K562 (cell line): ENCODE measurements at regions not wholly inside any gene's neighbourhood (a gene's known extent, or its start where the extent isn't known, plus 50 kb on each side); places are given as distances from the start of the nearest gene placed in this dataset.

Experiments used
- ATAC-seq: fragments of 200-7000 bp; cut with Tn5 transposase; 3 replicates; pipeline ENCODE4 v1.9.1; 2020; ENCODE audit warnings: moderate library complexity
- BruUV-seq: library from RNA; stranded (reverse); fragments of 400-500 nt; replicated peaks from 2 replicates; lab custom pipeline; 2021; lab: Mats Ljungman, UMichigan
- CTCF ChIA-PET: fragments of 300-600 bp; formaldehyde crosslinking; extraction: SDS; loops from one replicate; lab custom pipeline; 2021; ENCODE audit warnings: low intra/inter-chr PET ratio; lab: Yijun Ruan, JAX
- POLR2A ChIA-PET: fragments of 300-600, 350-650 bp; sonication (Branson Sonifier 250); formaldehyde crosslinking; extraction: SDS; loops from one replicate; lab custom pipeline; 2021; ENCODE audit warnings: antibody characterized with exemption, inconsistent platforms; lab: Yijun Ruan, JAX
- DNase-seq, 4 experiments: peaks; one replicate each; pipeline versions ENCODE4 v3.0.0 to v3.0.0-alpha.2; 2011 to 2018; ENCODE audit warnings: low spot score in 3 of 4, mixed read lengths in 3 of 4; ENCODE audit errors: extremely low read depth in 1 of 4
- FAIRE-seq: peaks from 2 replicates; lab custom pipeline; 2011; peaks lifted over from hg19 to GRCh38; lab: Jason Lieb, UNC
- H2AFZ ChIP-seq: 2 replicates; pipeline ENCODE4 v1.6.0; 2011; ENCODE audit warnings: low read depth, low read length, control low read depth, inconsistent platforms
- H3K27ac ChIP-seq: fragments of 200-600 bp; 3 replicates; pipeline ENCODE4 v1.8.0; 2011; ENCODE audit warnings: low read depth, mild to moderate bottlenecking, control low read depth, inconsistent platforms, low read length, moderate library complexity, mixed read lengths; ENCODE audit errors: extremely low read depth
- H3K27me3 ChIP-seq, 2 experiments: fragments of 300-600 bp in 1 of 2; 2 replicates in 1 of 2; 3 replicates in 1 of 2; pipeline versions ENCODE4 v1.6.0 to v1.8.0; 2011; ENCODE audit warnings: inconsistent platforms in 2 of 2, low read length in 2 of 2, mild to moderate bottlenecking in 1 of 2, mixed read lengths in 1 of 2, moderate library complexity in 1 of 2; ENCODE audit not compliant: control insufficient read depth in 2 of 2, insufficient read depth in 2 of 2
- H3K36me3 ChIP-seq: fragments of 300-600 bp; 3 replicates; pipeline ENCODE4 v1.8.0; 2011; ENCODE audit warnings: mild to moderate bottlenecking, low read length, inconsistent platforms; ENCODE audit not compliant: control insufficient read depth, insufficient read depth
- H3K4me1 ChIP-seq, 2 experiments: fragments of 200-600 bp in 1 of 2; replicated peaks in 1 of 2; 2 replicates in 1 of 2; 3 replicates in 1 of 2; pipeline versions ENCODE4 v1.5.1 to v1.8.0; 2011; ENCODE audit warnings: inconsistent platforms in 2 of 2, low read length in 2 of 2, mild to moderate bottlenecking in 1 of 2, mixed read lengths in 1 of 2, moderate library complexity in 1 of 2; ENCODE audit not compliant: control insufficient read depth in 2 of 2, insufficient read depth in 2 of 2
- H3K4me2 ChIP-seq: 2 replicates; pipeline ENCODE4 v1.6.1; 2011; ENCODE audit warnings: low read length, control low read depth, inconsistent platforms, mixed read lengths; ENCODE audit not compliant: insufficient read depth
- H3K4me3 ChIP-seq: fragments of 200-600 bp; sonication (generic), shearing (Covaris generic); 2 replicates; pipeline ENCODE4 v1.5.1; 2016; ENCODE audit warnings: control low read depth, inconsistent platforms
- H3K79me2 ChIP-seq: fragments of 200-600 bp; 3 replicates; pipeline ENCODE4 v1.8.0; 2011; ENCODE audit warnings: low read length, inconsistent platforms; ENCODE audit not compliant: control insufficient read depth, insufficient read depth
- H3K9ac ChIP-seq, 2 experiments: 2 replicates each; pipeline versions ENCODE4 v1.6.0 to v1.6.1; 2011; ENCODE audit warnings: low read depth in 2 of 2, low read length in 2 of 2, control low read depth in 1 of 2, inconsistent platforms in 1 of 2, mild to moderate bottlenecking in 1 of 2, mixed read lengths in 1 of 2; ENCODE audit not compliant: insufficient read depth in 1 of 2
- H3K9me1 ChIP-seq: one replicate; pipeline ENCODE4 v1.6.0; 2011; ENCODE audit warnings: inconsistent platforms, mild to moderate bottlenecking, low read length, moderate library complexity; ENCODE audit not compliant: control insufficient read depth, insufficient read depth
- H3K9me3 ChIP-seq: replicated peaks from 2 replicates; pipeline ENCODE4 v1.5.1; 2011; ENCODE audit warnings: low read depth, low read length, inconsistent platforms; ENCODE audit not compliant: control insufficient read depth, insufficient read depth
- H4K20me1 ChIP-seq: replicated peaks from 2 replicates; pipeline ENCODE4 v1.6.1; 2011; ENCODE audit warnings: low read length, inconsistent platforms, mixed read lengths; ENCODE audit not compliant: control insufficient read depth, insufficient read depth
- BRF1 ChIP-seq: IDR thresholded peaks from 3 replicates; pipeline ENCODE4 v1.6.1; 2011; ENCODE audit warnings: borderline replicate concordance, mild to moderate bottlenecking; ENCODE audit not compliant: insufficient read length; ENCODE audit errors: extremely low read depth
- CBX5 ChIP-seq: IDR thresholded peaks from 2 replicates; pipeline ENCODE4 v1.6.1; 2014; ENCODE audit warnings: low read depth, borderline replicate concordance
- MAFF ChIP-seq: IDR thresholded peaks from 2 replicates; pipeline ENCODE4 v1.6.1; 2012; ENCODE audit warnings: low read length, improper control_type of control experiment
- MAFK ChIP-seq: IDR thresholded peaks from 2 replicates; pipeline ENCODE4 v1.6.1; 2011; ENCODE audit warnings: low read length, improper control_type of control experiment
- NCOA4 ChIP-seq: fragments of 450-650 bp; IDR thresholded peaks from 2 replicates; pipeline ENCODE4 v1.6.1; 2018; ENCODE audit warnings: mild to moderate bottlenecking; ENCODE audit not compliant: partially characterized antibody
- NFE2L1 ChIP-seq: fragments of 450-650 bp; IDR thresholded peaks from 2 replicates; pipeline ENCODE4 v1.6.1; 2016; ENCODE audit warnings: missing genetic modification characterization, low read depth, mild to moderate bottlenecking, missing compliant biosample characterization, moderate library complexity, borderline replicate concordance
- RAD21 ChIP-seq, 2 experiments: fragments of 250-450 bp in 1 of 2; fragments of 450-650 bp in 1 of 2; sonication (Bioruptor Pico) in 1 of 2; formaldehyde crosslinking in 1 of 2; IDR thresholded peaks in 1 of 2; conservative IDR thresholded peaks in 1 of 2; 2 replicates each; pipeline versions ENCODE4 v1.4.0 to v1.8.0; 2020 to 2022; ENCODE audit warnings: mild to moderate bottlenecking in 2 of 2, moderate library complexity in 1 of 2
- ZNF695 ChIP-seq: fragments of 450-650 bp; formaldehyde crosslinking; IDR thresholded peaks from 2 replicates; pipeline ENCODE4 v1.4.0; 2020; ENCODE audit warnings: mild to moderate bottlenecking, moderate library complexity
- WGBS: fragments of 100-300 bp; shearing (Covaris generic); methylation state at CpG from one replicate; pipeline ENCODE4 v1.1.6; 2016; ENCODE audit warnings: low coverage, mixed read lengths; ENCODE audit not compliant: insufficient coverage; ENCODE audit errors: missing lambda C conversion rate; 5-methylcytosine and 5-hydroxymethylcytosine counted together
- in situ Hi-C: fragments of 300-500 bp; cut with MboI; formaldehyde crosslinking; loops from 4 replicates; pipeline ENCODE4 v1.15.0; 2018; ENCODE audit warnings: inconsistent platforms, mixed read lengths
- intact Hi-C: fragments of 100-400 bp; cut with micrococcal nuclease; formaldehyde crosslinking; loops from 2 replicates; pipeline ENCODE4 v1.14.2; 2022
- TF ChIP-seq, protein P1 (sequence below): fragments of 250-450 bp; sonication (Bioruptor Pico); IDR thresholded peaks from 2 replicates; pipeline ENCODE4 v1.4.0; 2020; ENCODE audit warnings: mild to moderate bottlenecking
- TF ChIP-seq, protein P2 (sequence below): fragments of 250-450 bp; sonication (Bioruptor Pico); IDR thresholded peaks from 2 replicates; pipeline ENCODE4 v1.4.0; 2020; ENCODE audit warnings: mild to moderate bottlenecking, moderate library complexity

DNA sequence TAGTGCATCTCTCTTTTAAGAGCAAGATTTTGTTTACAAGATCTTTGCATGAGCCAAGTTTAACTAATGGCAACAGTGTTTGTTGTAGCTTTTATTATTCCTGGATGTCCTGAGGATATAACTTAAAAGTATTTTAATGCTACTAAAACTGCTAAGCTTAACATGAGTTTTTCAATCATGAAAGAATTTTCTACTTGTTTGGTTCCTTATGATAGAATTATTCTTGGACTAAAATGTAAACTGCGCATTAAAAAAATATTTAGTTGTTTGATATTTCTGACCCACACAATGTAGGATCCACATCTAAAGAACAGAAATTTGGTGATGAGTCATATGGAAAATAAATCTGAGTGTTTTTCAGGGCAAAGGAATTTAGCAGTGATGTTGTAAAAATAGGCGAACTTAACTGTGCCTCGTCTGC, 70.8 kb downstream of the RAP2B start:
- in situ Hi-C loops (no loop called here), intact Hi-C loops (no loop called here)
- no peak overlapping the region for H3K4me2 ChIP-seq
- DNase-seq, result no peak
- H2AFZ ChIP-seq, result no peak overlapping the region
- no peak overlapping the region for H3K9ac ChIP-seq
- FAIRE-seq, result no peak
- POLR2A ChIA-PET, result no interaction called here
- H3K9me1 ChIP-seq, result no peaks in the 10 kb centered on the region
- H3K4me1 ChIP-seq, result peaks cover 0 to 14% of the 10 kb centered on the region in 2 experiments; a peak in 3 of 5 replicates
- no peaks in the 10 kb centered on the region for H4K20me1 ChIP-seq
- no peak for ATAC-seq
- no peaks in the 10 kb centered on the region for H3K9me3 ChIP-seq
- H3K36me3 ChIP-seq, result no peaks in the 10 kb centered on the region
- BruUV-seq, result no TSS peak
- no peaks in the 10 kb centered on the region for H3K27me3 ChIP-seq
- TF ChIP-seq ZNF695 (CRISPR knock-in tag), result no peak
- TF ChIP-seq NCOA4, result no peak
- no peak for TF ChIP-seq BRF1
- TF ChIP-seq MAFK, result no peak
- no peak for TF ChIP-seq NFE2L1 (tag)
- TF ChIP-seq, protein P1, sequence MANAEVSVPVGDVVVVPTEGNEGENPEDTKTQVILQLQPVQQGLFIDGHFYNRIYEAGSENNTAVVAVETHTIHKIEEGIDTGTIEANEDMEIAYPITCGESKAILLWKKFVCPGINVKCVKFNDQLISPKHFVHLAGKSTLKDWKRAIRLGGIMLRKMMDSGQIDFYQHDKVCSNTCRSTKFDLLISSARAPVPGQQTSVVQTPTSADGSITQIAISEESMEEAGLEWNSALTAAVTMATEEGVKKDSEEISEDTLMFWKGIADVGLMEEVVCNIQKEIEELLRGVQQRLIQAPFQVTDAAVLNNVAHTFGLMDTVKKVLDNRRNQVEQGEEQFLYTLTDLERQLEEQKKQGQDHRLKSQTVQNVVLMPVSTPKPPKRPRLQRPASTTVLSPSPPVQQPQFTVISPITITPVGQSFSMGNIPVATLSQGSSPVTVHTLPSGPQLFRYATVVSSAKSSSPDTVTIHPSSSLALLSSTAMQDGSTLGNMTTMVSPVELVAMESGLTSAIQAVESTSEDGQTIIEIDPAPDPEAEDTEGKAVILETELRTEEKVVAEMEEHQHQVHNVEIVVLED (CRISPR knock-in tag), result no peak
- TF ChIP-seq, protein P2, sequence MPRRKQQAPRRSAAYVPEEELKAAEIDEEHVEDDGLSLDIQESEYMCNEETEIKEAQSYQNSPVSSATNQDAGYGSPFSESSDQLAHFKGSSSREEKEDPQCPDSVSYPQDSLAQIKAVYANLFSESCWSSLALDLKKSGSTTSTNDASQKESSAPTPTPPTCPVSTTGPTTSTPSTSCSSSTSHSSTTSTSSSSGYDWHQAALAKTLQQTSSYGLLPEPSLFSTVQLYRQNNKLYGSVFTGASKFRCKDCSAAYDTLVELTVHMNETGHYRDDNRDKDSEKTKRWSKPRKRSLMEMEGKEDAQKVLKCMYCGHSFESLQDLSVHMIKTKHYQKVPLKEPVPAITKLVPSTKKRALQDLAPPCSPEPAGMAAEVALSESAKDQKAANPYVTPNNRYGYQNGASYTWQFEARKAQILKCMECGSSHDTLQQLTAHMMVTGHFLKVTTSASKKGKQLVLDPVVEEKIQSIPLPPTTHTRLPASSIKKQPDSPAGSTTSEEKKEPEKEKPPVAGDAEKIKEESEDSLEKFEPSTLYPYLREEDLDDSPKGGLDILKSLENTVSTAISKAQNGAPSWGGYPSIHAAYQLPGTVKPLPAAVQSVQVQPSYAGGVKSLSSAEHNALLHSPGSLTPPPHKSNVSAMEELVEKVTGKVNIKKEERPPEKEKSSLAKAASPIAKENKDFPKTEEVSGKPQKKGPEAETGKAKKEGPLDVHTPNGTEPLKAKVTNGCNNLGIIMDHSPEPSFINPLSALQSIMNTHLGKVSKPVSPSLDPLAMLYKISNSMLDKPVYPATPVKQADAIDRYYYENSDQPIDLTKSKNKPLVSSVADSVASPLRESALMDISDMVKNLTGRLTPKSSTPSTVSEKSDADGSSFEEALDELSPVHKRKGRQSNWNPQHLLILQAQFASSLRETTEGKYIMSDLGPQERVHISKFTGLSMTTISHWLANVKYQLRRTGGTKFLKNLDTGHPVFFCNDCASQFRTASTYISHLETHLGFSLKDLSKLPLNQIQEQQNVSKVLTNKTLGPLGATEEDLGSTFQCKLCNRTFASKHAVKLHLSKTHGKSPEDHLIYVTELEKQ (CRISPR knock-in tag), result no peak
- TF ChIP-seq CBX5, result no peak
- TF ChIP-seq MAFF, result no peak
- TF ChIP-seq RAD21 (CRISPR knock-in tag; conservative IDR thresholded peaks at IDR 0.05 in 1 of 2, IDR thresholded peaks at IDR 0.05 in 1 of 2), result no peak
- H3K4me3 ChIP-seq, result no peak overlapping the region
- CTCF ChIA-PET, result no interaction called here
- H3K27ac ChIP-seq, result no peak overlapping the region
- no peaks in the 10 kb centered on the region for H3K79me2 ChIP-seq
- 89% methylated on average over 3 of the region's 3 CpGs for WGBS
